HepG2 (cell line): ENCODE measurements at regions not wholly inside any gene's neighbourhood (a gene's known extent, or its start where the extent isn't known, plus 50 kb on each side); places are given as distances from the start of the nearest gene placed in this dataset.

ENCODE experiments used
- ATAC-seq: fragments of 200-7000 bp; cut with Tn5 transposase; 3 replicates; pipeline ENCODE4 v1.9.1; 2020; ENCODE audit warnings: mild to moderate bottlenecking, moderate library complexity
- BruUV-seq: library from RNA; stranded (reverse); fragments of 400-500 nt; replicated peaks from 2 replicates; lab custom pipeline; 2021; lab: Mats Ljungman, UMichigan
- CTCF ChIA-PET: fragments of 300-600 bp; formaldehyde crosslinking; extraction: SDS; loops from one replicate; lab custom pipeline; 2021; ENCODE audit warnings: low total read pairs, inconsistent platforms, low intra/inter-chr PET ratio; lab: Yijun Ruan, JAX
- POLR2A ChIA-PET: fragments of 350-600 bp; sonication (Branson Sonifier 250); formaldehyde crosslinking; loops from one replicate; lab custom pipeline; 2020; ENCODE audit warnings: antibody characterized with exemption, inconsistent platforms; lab: Yijun Ruan, JAX
- DNase-seq: peaks from one replicate; pipeline ENCODE4 v3.0.0-alpha.2; 2015; ENCODE audit warnings: low spot score
- FAIRE-seq: peaks from 3 replicates; lab custom pipeline; 2011; peaks lifted over from hg19 to GRCh38; lab: Jason Lieb, UNC
- H2AFZ ChIP-seq: one replicate; pipeline ENCODE4 v1.6.1; 2011; ENCODE audit warnings: low read length, inconsistent platforms
- H3K27ac ChIP-seq: fragments of 300-600 bp; 3 replicates; pipeline ENCODE4 v1.8.0; 2011; ENCODE audit warnings: mixed run types, mild to moderate bottlenecking, mixed read lengths, low read length, inconsistent platforms; ENCODE audit not compliant: insufficient read depth; ENCODE audit errors: extremely low read length
- H3K27me3 ChIP-seq, 2 experiments: fragments of 200-600 bp in 1 of 2; 2 replicates in 1 of 2; 3 replicates in 1 of 2; pipeline versions ENCODE4 v1.6.0 to v1.8.0; 2011; ENCODE audit warnings: low read length in 2 of 2, mild to moderate bottlenecking in 2 of 2, moderate library complexity in 2 of 2, inconsistent platforms in 1 of 2; ENCODE audit not compliant: insufficient read depth in 2 of 2, control insufficient read depth in 1 of 2
- H3K36me3 ChIP-seq, 2 experiments: fragments of 200-600 bp in 1 of 2; replicated peaks in 1 of 2; 2 replicates in 1 of 2; 3 replicates in 1 of 2; pipeline versions ENCODE4 v1.5.1 to v1.8.0; 2011; ENCODE audit warnings: low read length in 2 of 2, inconsistent platforms in 1 of 2; ENCODE audit not compliant: insufficient read depth in 2 of 2, control insufficient read depth in 1 of 2
- H3K4me1 ChIP-seq: 2 replicates; pipeline ENCODE4 v1.5.1; 2012; ENCODE audit warnings: low read length, inconsistent platforms; ENCODE audit not compliant: insufficient read depth
- H3K4me2 ChIP-seq: 2 replicates; pipeline ENCODE4 v1.6.0; 2011; ENCODE audit warnings: low read depth, low read length, inconsistent platforms
- H3K4me3 ChIP-seq, 3 experiments: fragments of 200-600 bp in 1 of 3; sonication (generic), shearing (Covaris generic) in 1 of 3; replicated peaks in 1 of 3; 2 replicates each; pipeline ENCODE4 v1.5.1; 2011 to 2016; ENCODE audit warnings: low read length in 3 of 3, inconsistent platforms in 2 of 3, low read depth in 2 of 3, mild to moderate bottlenecking in 2 of 3, control low read depth in 1 of 3, mixed read lengths in 1 of 3; ENCODE audit not compliant: insufficient read depth in 1 of 3
- H3K79me2 ChIP-seq: one replicate; pipeline ENCODE4 v1.6.1; 2011; ENCODE audit warnings: low read length, inconsistent platforms; ENCODE audit not compliant: insufficient read depth
- H3K9ac ChIP-seq: 2 replicates; pipeline ENCODE4 v1.6.0; 2011; ENCODE audit warnings: mild to moderate bottlenecking, low read depth, low read length, inconsistent platforms; ENCODE audit not compliant: insufficient read depth
- H3K9me3 ChIP-seq: 2 replicates; pipeline ENCODE4 v1.5.1; 2012; ENCODE audit warnings: mild to moderate bottlenecking, low read length
- H4K20me1 ChIP-seq: 2 replicates; pipeline ENCODE4 v1.6.0; 2011; ENCODE audit warnings: inconsistent platforms, mild to moderate bottlenecking, low read length, moderate library complexity; ENCODE audit not compliant: insufficient read depth
- ZNF160 ChIP-seq: sonication (generic); formaldehyde crosslinking; IDR thresholded peaks from 2 replicates; pipeline ENCODE4 v1.8.0; 2022; ENCODE audit warnings: mild to moderate bottlenecking, inconsistent platforms, missing genetic modification reagents
- ZNF530 ChIP-seq: sonication (generic); formaldehyde crosslinking; IDR thresholded peaks from 2 replicates; pipeline ENCODE4 v1.5.0; 2020; ENCODE audit warnings: low read depth, mild to moderate bottlenecking, missing genetic modification reagents
- ZNF740 ChIP-seq: sonication (generic); formaldehyde crosslinking; IDR thresholded peaks from 2 replicates; pipeline ENCODE4 v1.4.0; 2020; ENCODE audit warnings: missing genetic modification reagents
- WGBS: methylation state at CpG from one replicate; pipeline ENCODE4 v1.1.6; 2017; ENCODE audit warnings: low lambda C conversion rate; 5-methylcytosine and 5-hydroxymethylcytosine counted together
- in situ Hi-C: cut with HindIII; loops from 2 replicates; pipeline ENCODE4 v1.10.0; 2017; ENCODE audit warnings: low pct_unique_long_range_greater_than_20kb; ENCODE audit not compliant: extremely low pct_ligation_motif_present
- intact Hi-C: fragments of 100-400 bp; cut with micrococcal nuclease; formaldehyde crosslinking; loops from one replicate; pipeline ENCODE4 v1.10.0; 2022; ENCODE audit not compliant: unreplicated experiment
- TF ChIP-seq, protein P1 (sequence below), 2 experiments: sonication (generic) in 1 of 2; formaldehyde crosslinking in 1 of 2; IDR thresholded peaks; 2 replicates each; pipeline versions ENCODE4 v1.6.1 to v1.9.0; 2014 to 2022; ENCODE audit warnings: antibody characterized with exemption in 1 of 2, borderline replicate concordance in 1 of 2, inconsistent platforms in 1 of 2, low read depth in 1 of 2, missing genetic modification reagents in 1 of 2

DNA sequence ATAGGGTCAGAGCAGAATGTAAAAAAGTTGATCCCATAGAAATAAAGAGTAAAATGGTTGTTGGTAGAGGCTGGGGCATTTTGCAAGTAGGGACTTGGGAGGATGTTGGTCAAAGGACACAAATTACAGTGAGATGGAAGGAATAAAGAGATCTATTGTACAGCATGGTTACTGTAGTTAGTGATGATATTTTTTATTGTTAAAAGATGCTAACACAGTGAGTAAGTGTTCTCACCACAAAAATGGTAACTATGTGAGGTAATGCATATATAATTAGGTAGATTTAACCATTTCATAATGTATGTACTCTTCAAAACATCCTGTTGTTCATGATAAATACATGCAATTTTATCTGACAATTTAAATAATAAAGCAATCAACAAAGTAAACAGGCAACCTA lies 280.7 kb upstream of the MAGI2 start (continued):
- TF ChIP-seq, protein P1, sequence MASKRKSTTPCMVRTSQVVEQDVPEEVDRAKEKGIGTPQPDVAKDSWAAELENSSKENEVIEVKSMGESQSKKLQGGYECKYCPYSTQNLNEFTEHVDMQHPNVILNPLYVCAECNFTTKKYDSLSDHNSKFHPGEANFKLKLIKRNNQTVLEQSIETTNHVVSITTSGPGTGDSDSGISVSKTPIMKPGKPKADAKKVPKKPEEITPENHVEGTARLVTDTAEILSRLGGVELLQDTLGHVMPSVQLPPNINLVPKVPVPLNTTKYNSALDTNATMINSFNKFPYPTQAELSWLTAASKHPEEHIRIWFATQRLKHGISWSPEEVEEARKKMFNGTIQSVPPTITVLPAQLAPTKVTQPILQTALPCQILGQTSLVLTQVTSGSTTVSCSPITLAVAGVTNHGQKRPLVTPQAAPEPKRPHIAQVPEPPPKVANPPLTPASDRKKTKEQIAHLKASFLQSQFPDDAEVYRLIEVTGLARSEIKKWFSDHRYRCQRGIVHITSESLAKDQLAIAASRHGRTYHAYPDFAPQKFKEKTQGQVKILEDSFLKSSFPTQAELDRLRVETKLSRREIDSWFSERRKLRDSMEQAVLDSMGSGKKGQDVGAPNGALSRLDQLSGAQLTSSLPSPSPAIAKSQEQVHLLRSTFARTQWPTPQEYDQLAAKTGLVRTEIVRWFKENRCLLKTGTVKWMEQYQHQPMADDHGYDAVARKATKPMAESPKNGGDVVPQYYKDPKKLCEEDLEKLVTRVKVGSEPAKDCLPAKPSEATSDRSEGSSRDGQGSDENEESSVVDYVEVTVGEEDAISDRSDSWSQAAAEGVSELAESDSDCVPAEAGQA (IDR thresholded peaks at IDR 0.05; ENCODE audit: low read depth): no peak
- TF ChIP-seq, protein P1 (CRISPR knock-in tag; IDR thresholded peaks at IDR 0.05; ENCODE audit: borderline replicate concordance): no peak
- TF ChIP-seq ZNF740 (CRISPR knock-in tag): no peak

DNA sequence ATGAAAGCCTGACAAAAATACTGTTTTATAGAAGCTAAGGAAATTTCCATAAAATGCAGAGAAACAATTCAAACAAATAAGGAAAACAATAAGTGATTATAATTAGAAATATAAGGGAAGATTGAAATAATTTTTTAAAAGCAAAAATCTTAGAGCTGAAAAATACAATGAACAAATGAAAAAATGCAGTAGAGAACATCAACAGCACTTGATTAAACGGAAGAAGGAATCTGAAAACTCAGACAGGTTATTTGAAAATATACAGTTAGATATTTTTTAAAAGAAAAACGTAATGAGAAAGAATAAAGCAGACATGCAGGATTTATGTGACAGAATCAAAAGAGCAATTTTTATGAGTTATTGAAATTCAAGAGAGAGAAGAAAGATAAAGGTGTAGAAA lies 279.1 kb upstream of the MAGI2 start:
- Histone ChIP-seq H3K36me3 (no peaks in the 10 kb centered on the region), H3K27ac (no peak overlapping the region), H3K4me1 (no peaks in the 10 kb centered on the region), H3K79me2 (no peaks in the 10 kb centered on the region), H3K4me2 (no peak overlapping the region), H4K20me1 (no peaks in the 10 kb centered on the region), H3K9me3 (peaks cover 15% of the 10 kb centered on the region; the same call in 1 of the 2 replicates), H2AFZ (no peak overlapping the region), H3K9ac (no peak overlapping the region), H3K4me3 (no peak overlapping the region), H3K27me3 (no peaks in the 10 kb centered on the region)
- DNase-seq: no peak
- ChIA-PET POLR2A (no interaction called here), CTCF (no interaction called here)
- 11% methylated on average over 2 of the region's 2 CpGs for WGBS
- in situ Hi-C loops (loop anchor here (25.0 kb wide), 1 partner anchor 445 kb away; no protein-coding TSS in a partner anchor), intact Hi-C loops (no loop called here)
- BruUV-seq: no TSS peak
- TF ChIP-seq ZNF530 (CRISPR knock-in tag) (no peak), ZNF160 (peak; percentile 78; the same call in 1 of the 2 replicates)
- FAIRE-seq: no peak
- no peak for ATAC-seq
